HCT116 (cell line): ENCODE measurements at regions not wholly inside any gene's neighbourhood (a gene's known extent, or its start where the extent isn't known, plus 50 kb on each side); places are given as distances from the start of the nearest gene placed in this dataset.

Experiments used
- CTCF ChIP-seq, 3 experiments: fragments of 200-600 bp in 1 of 3; sonication (generic) in 1 of 3; IDR thresholded peaks in 2 of 3; conservative IDR thresholded peaks in 1 of 3; 2 replicates each; pipeline ENCODE4 v1.5.1; 2012 to 2017; ENCODE audit warnings: low read depth in 2 of 3, low read length in 2 of 3, antibody characterized with exemption in 1 of 3, borderline replicate concordance in 1 of 3, control low read depth in 1 of 3, mild to moderate bottlenecking in 1 of 3, mixed read lengths in 1 of 3, mixed run types in 1 of 3, moderate library complexity in 1 of 3; ENCODE audit not compliant: insufficient read depth in 1 of 3
- EZH2 ChIP-seq: fragments of 200-600 bp; sonication (generic); IDR thresholded peaks from 2 replicates; pipeline ENCODE4 v1.6.1; 2017; ENCODE audit warnings: antibody characterized with exemption, mixed run types
- MAX ChIP-seq: IDR thresholded peaks from 2 replicates; pipeline ENCODE4 v1.6.1; 2012
- POLR2AphosphoS5 ChIP-seq: IDR thresholded peaks from 2 replicates; pipeline ENCODE4 v1.6.1; 2011; ENCODE audit warnings: mild to moderate bottlenecking, low read depth, low read length, moderate library complexity
- REST ChIP-seq: IDR thresholded peaks from 2 replicates; pipeline ENCODE4 v1.6.1; 2012; ENCODE audit warnings: low read depth
- ZNF274 ChIP-seq: fragments of 200-500 bp; sonication (Bioruptor generic); IDR thresholded peaks from 2 replicates; pipeline ENCODE4 v1.6.1; 2014; ENCODE audit warnings: mild to moderate bottlenecking, low read depth, low read length, inconsistent platforms

GRCh38 chr2:167383610-167384194, 495.4 kb downstream of the XIRP2 start:
- no peak for TF ChIP-seq CTCF (IDR thresholded peaks at IDR 0.05 in 2 of 3, conservative IDR thresholded peaks at IDR 0.05 in 1 of 3; ENCODE audit: borderline replicate concordance in 1 of 3, insufficient read depth in 1 of 3, low read depth in 2 of 3, low read length in 2 of 3)
- no peak for TF ChIP-seq EZH2
- TF ChIP-seq MAX: no peak
- no peak for TF ChIP-seq REST
- no peak for TF ChIP-seq ZNF274
- no peak for TF ChIP-seq POLR2AphosphoS5
